ENCODE measurements at regions not wholly inside any gene's neighbourhood (a gene's known extent, or its start where the extent isn't known, plus 50 kb on each side); places are given as distances from the start of the nearest gene placed in this dataset.

- no peak for FAIRE-seq
- no peak for TF ChIP-seq POLR2A (IDR thresholded peaks at IDR 0.05; ENCODE audit: low read depth, low read length)
- DNase-seq (ENCODE audit: insufficient read length, low spot score), result no peak
Observed at GRCh38 chr5:167767795-167768194, 523.6 kb upstream of the WWC1 start.

- TF ChIP-seq POLR2A (IDR thresholded peaks at IDR 0.05; ENCODE audit: low read depth, low read length), result no peak
- DNase-seq (ENCODE audit: insufficient read length, low spot score), result no peak
- FAIRE-seq, result no peak
Observed at GRCh38 chr5:167769846-167770413, 521.5 kb upstream of the WWC1 start.

DNA sequence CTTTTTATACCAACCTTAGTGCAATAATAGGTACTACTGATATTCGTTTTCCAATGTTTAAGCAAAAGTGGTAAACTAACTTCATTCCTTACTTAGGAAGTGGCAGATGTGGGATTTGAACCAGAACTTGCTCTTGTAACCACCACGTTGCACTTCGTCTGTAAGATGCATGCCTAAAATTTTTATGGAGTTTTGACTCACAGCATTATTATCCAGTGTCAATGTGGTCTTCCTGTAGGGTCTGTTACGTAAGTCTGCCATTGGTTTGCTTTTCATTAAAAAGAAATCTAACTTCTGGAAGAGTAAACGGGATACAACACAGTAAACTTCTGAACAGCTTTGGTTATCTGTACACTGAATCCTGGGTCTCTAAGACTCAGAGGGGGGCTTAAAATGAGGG is 521.0 kb upstream of the WWC1 start:
- DNase-seq (ENCODE audit: insufficient read length, low spot score), result no peak
- TF ChIP-seq POLR2A (IDR thresholded peaks at IDR 0.05; ENCODE audit: low read depth, low read length), result no peak
- FAIRE-seq, result no peak

- no peak for TF ChIP-seq POLR2A (IDR thresholded peaks at IDR 0.05; ENCODE audit: low read depth, low read length)
- FAIRE-seq, result no peak
Observed at GRCh38 chr5:167771571-167771970, 519.9 kb upstream of the WWC1 start.

DNA sequence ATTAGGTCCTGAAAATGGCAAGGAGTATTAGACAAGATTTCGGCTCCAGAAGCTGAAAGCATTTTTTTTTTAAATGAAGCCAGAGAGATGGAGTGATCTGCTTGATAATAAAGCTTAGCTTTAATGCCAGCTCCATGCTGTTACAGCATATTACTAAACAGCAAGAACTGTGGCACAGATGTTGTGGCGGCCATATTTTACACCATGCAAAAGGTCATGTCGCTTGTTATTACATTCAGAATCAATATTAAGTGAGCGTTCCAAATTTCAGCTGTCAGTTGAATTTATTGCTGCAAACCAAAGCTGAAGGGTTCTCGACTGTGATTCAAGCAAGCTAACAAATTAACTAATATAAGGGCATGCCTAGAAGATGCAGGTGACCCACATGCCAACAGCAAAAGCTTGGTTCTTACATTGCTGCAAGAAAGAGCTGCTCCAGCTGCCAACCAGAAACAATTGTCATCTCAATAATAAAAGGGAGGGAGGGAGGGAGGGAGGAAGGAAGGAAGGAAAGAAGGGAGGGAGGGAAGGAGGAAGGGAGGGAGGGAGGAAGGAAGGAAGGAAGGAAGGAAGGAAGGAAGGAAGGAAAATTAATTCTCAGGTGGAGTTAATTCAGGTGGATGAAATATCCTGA is 517.7 kb upstream of the WWC1 start:
- no peak for DNase-seq (ENCODE audit: insufficient read length, low spot score)
- TF ChIP-seq POLR2A (IDR thresholded peaks at IDR 0.05; ENCODE audit: low read depth, low read length), result no peak
- no peak for FAIRE-seq

More at GRCh38 chr5:167771571-167771970, 519.9 kb upstream of the WWC1 start:
- DNase-seq (ENCODE audit: insufficient read length, low spot score), result no peak

GRCh38 chr5:167777746-167778145 is 513.7 kb upstream of the WWC1 start:
- no peak for DNase-seq (ENCODE audit: insufficient read length, low spot score)
- FAIRE-seq, result no peak
- TF ChIP-seq POLR2A (IDR thresholded peaks at IDR 0.05; ENCODE audit: low read depth, low read length), result no peak

DNA sequence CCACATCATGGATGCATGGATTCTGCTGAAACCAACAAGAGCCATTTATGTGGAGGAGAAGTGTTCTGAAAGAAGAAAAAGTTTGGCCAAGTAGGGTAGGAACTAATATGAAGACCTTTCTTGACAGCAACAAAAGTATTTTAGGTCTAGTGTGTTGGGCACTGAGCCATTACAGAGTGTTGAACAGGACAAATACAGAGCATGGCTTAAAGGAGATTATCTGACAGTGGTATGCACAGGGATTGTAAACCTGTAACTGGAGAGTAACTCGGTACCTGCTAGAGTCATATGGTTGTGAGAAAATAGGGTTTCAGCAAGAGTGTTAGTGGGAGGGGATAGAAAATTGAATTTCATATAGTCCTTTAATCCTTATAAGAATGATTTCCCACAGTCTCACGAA is 513.2 kb upstream of the WWC1 start:
- FAIRE-seq, result no peak
- TF ChIP-seq POLR2A (IDR thresholded peaks at IDR 0.05; ENCODE audit: low read depth, low read length), result no peak

GRCh38 chr5:167779644-167780043 is 511.8 kb upstream of the WWC1 start:
- DNase-seq (ENCODE audit: insufficient read length, low spot score) (no peak), FAIRE-seq (no peak)
- TF ChIP-seq POLR2A (IDR thresholded peaks at IDR 0.05; ENCODE audit: low read depth, low read length), result no peak

More for the DNA sequence above, 513.2 kb upstream of the WWC1 start:
- no peak for DNase-seq (ENCODE audit: insufficient read length, low spot score)

DNA sequence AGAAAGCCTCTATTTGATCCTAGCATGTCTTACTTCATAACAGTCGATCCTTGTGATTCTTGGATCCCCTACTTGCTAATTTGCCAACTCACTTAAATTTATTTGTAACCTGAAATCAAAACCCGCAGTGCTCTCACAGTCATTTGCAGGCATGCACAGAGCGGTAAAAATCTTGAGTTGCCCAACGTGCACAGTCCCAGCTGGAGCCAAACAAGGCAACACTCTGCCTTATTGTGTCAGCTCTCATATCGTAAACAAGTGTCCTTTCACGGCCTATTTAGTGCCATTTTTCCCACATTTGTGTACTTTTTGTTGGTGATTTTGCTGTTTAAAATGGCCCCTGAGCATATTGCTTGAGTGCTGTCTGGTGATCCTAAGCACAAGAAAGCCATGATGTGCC is 511.3 kb upstream of the WWC1 start:
- no peak for TF ChIP-seq POLR2A (IDR thresholded peaks at IDR 0.05; ENCODE audit: low read depth, low read length)
- FAIRE-seq, result no peak
- no peak for DNase-seq (ENCODE audit: insufficient read length, low spot score)

GRCh38 chr5:167783145-167783817 is 508.2 kb upstream of the WWC1 start:
- DNase-seq (ENCODE audit: insufficient read length, low spot score), result no peak
- TF ChIP-seq POLR2A (IDR thresholded peaks at IDR 0.05; ENCODE audit: low read depth, low read length), result no peak
- no peak for FAIRE-seq

- TF ChIP-seq POLR2A (IDR thresholded peaks at IDR 0.05; ENCODE audit: low read depth, low read length), result no peak
- FAIRE-seq, result no peak
- DNase-seq (ENCODE audit: insufficient read length, low spot score), result no peak
Observed at GRCh38 chr5:167785106-167785505, 506.3 kb upstream of the WWC1 start.

GRCh38 chr5:167785901-167786300 is 505.5 kb upstream of the WWC1 start:
- DNase-seq (ENCODE audit: insufficient read length, low spot score) (no peak), FAIRE-seq (no peak)
- TF ChIP-seq POLR2A (IDR thresholded peaks at IDR 0.05; ENCODE audit: low read depth, low read length), result no peak

- DNase-seq (ENCODE audit: insufficient read length, low spot score) (no peak), FAIRE-seq (no peak)
- TF ChIP-seq POLR2A (IDR thresholded peaks at IDR 0.05; ENCODE audit: low read depth, low read length), result no peak
Observed at GRCh38 chr5:167786871-167787578, 504.4 kb upstream of the WWC1 start.

- FAIRE-seq (no peak), DNase-seq (ENCODE audit: insufficient read length, low spot score) (no peak)
- no peak for TF ChIP-seq POLR2A (IDR thresholded peaks at IDR 0.05; ENCODE audit: low read depth, low read length)
Observed at GRCh38 chr5:167790045-167790444, 501.4 kb upstream of the WWC1 start.

All from H54 (cell line).